Sigmoid colon (tissue), 4 donors: ENCODE measurements at regions not wholly inside any gene's neighbourhood (a gene's known extent, or its start where the extent isn't known, plus 50 kb on each side); places are given as distances from the start of the nearest gene placed in this dataset.

Experiments
- POLR2A ChIP-seq, 2 donors: fragments of 450-650 bp; IDR thresholded peaks; one replicate each; pipeline ENCODE4 v1.6.1; 2016; ENCODE audit warnings: antibody characterized with exemption in 2 of 2, mild to moderate bottlenecking in 2 of 2, moderate library complexity in 2 of 2
- POLR2AphosphoS5 ChIP-seq, 4 donors: sonication (generic); formaldehyde crosslinking; IDR thresholded peaks; one replicate each; pipeline ENCODE4 v1.6.1; 2017; ENCODE audit warnings: antibody characterized with exemption in 4 of 4
- TF ChIP-seq, protein P1 (sequence below), 4 experiments: fragments of 450-650 bp in 3 of 4; fragments of 200-600 bp in 1 of 4; IDR thresholded peaks; one replicate each; pipeline ENCODE4 v1.5.1; 2016 to 2019; ENCODE audit warnings: antibody characterized with exemption in 4 of 4, mild to moderate bottlenecking in 3 of 4, moderate library complexity in 2 of 4

- TF ChIP-seq, protein P1, sequence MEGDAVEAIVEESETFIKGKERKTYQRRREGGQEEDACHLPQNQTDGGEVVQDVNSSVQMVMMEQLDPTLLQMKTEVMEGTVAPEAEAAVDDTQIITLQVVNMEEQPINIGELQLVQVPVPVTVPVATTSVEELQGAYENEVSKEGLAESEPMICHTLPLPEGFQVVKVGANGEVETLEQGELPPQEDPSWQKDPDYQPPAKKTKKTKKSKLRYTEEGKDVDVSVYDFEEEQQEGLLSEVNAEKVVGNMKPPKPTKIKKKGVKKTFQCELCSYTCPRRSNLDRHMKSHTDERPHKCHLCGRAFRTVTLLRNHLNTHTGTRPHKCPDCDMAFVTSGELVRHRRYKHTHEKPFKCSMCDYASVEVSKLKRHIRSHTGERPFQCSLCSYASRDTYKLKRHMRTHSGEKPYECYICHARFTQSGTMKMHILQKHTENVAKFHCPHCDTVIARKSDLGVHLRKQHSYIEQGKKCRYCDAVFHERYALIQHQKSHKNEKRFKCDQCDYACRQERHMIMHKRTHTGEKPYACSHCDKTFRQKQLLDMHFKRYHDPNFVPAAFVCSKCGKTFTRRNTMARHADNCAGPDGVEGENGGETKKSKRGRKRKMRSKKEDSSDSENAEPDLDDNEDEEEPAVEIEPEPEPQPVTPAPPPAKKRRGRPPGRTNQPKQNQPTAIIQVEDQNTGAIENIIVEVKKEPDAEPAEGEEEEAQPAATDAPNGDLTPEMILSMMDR (IDR thresholded peaks at IDR 0.05): no peak
- TF ChIP-seq POLR2A (IDR thresholded peaks at IDR 0.05) (no peak), POLR2AphosphoS5 (IDR thresholded peaks at IDR 0.05) (no peak)
Observed at GRCh38 chr12:33628087-33628486, 188.5 kb upstream of the SYT10 start.
